HEK293 (cell line): ENCODE measurements at regions not wholly inside any gene's neighbourhood (a gene's known extent, or its start where the extent isn't known, plus 50 kb on each side); places are given as distances from the start of the nearest gene placed in this dataset.

Experiments
- CTCF ChIA-PET: fragments of 350-600 bp; formaldehyde crosslinking; extraction: SDS; loops from one replicate; lab custom pipeline; 2021; ENCODE audit warnings: antibody characterized with exemption; lab: Yijun Ruan, JAX
- POLR2A ChIA-PET: fragments of 300-600 bp; formaldehyde crosslinking; extraction: SDS; loops from one replicate; lab custom pipeline; 2020; ENCODE audit warnings: antibody characterized with exemption, inconsistent platforms; lab: Yijun Ruan, JAX
- H3K27ac ChIP-seq: fragments of 200-500 bp; sonication (Bioruptor generic); 2 replicates; pipeline ENCODE4 v1.5.1; 2014; ENCODE audit warnings: low read depth, low read length, control low read depth, inconsistent platforms; ENCODE audit errors: extremely low read depth
- H3K36me3 ChIP-seq, 2 experiments: fragments of 200-500 bp in 1 of 2; sonication (Bioruptor generic) in 1 of 2; 1 replicate in 1 of 2; 2 replicates in 1 of 2; pipeline ENCODE4 v1.5.1; 2014 to 2017; ENCODE audit warnings: inconsistent platforms in 2 of 2, low read length in 2 of 2; ENCODE audit not compliant: control insufficient read depth in 2 of 2, insufficient read depth in 1 of 2
- H3K4me1 ChIP-seq: fragments of 200-500 bp; sonication (Bioruptor generic); 2 replicates; pipeline ENCODE4 v1.5.1; 2014; ENCODE audit warnings: mild to moderate bottlenecking, low read length, inconsistent platforms; ENCODE audit not compliant: control insufficient read depth, insufficient read depth
- H3K4me3 ChIP-seq: 2 replicates; pipeline ENCODE4 v1.5.1; 2011; ENCODE audit warnings: low read depth, mild to moderate bottlenecking, control low read depth, low read length, moderate library complexity
- H3K9me3 ChIP-seq: fragments of 200-500 bp; sonication (Bioruptor generic); 2 replicates; pipeline ENCODE4 v1.5.1; 2014; ENCODE audit warnings: low read depth, low read length, inconsistent platforms; ENCODE audit not compliant: control insufficient read depth, insufficient read depth
- INSM2 ChIP-seq: fragments of 450-650 bp; formaldehyde crosslinking; IDR thresholded peaks from 2 replicates; pipeline ENCODE4 v1.5.1; 2016; ENCODE audit warnings: missing biosample characterization, missing genetic modification characterization
- KLF17 ChIP-seq: fragments of 450-650 bp; formaldehyde crosslinking; IDR thresholded peaks from 2 replicates; pipeline ENCODE4 v1.5.1; 2016; ENCODE audit warnings: missing biosample characterization, missing genetic modification characterization
- KLF7 ChIP-seq: fragments of 450-650 bp; formaldehyde crosslinking; IDR thresholded peaks from 2 replicates; pipeline ENCODE4 v1.5.1; 2016; ENCODE audit warnings: missing biosample characterization, missing genetic modification characterization, borderline replicate concordance
- MZF1 ChIP-seq: fragments of 450-650 bp; formaldehyde crosslinking; IDR thresholded peaks from 2 replicates; pipeline ENCODE4 v1.5.1; 2017; ENCODE audit warnings: missing biosample characterization, missing genetic modification characterization, borderline replicate concordance
- OSR2 ChIP-seq: fragments of 450-650 bp; formaldehyde crosslinking; IDR thresholded peaks from 2 replicates; pipeline ENCODE4 v1.5.1; 2016; ENCODE audit warnings: missing biosample characterization, missing genetic modification characterization
- PRDM2 ChIP-seq: fragments of 450-650 bp; formaldehyde crosslinking; IDR thresholded peaks from 2 replicates; pipeline ENCODE4 v1.5.1; 2016; ENCODE audit warnings: missing biosample characterization, missing genetic modification characterization, borderline replicate concordance
- REPIN1 ChIP-seq: fragments of 450-650 bp; formaldehyde crosslinking; IDR thresholded peaks from 2 replicates; pipeline ENCODE4 v1.5.1; 2017; ENCODE audit warnings: missing biosample characterization, missing genetic modification characterization, low read depth
- SP7 ChIP-seq: fragments of 450-650 bp; formaldehyde crosslinking; IDR thresholded peaks from 2 replicates; pipeline ENCODE4 v1.5.1; 2016; ENCODE audit warnings: missing biosample characterization, missing genetic modification characterization
- ZBTB20 ChIP-seq: fragments of 450-650 bp; formaldehyde crosslinking; IDR thresholded peaks from 2 replicates; pipeline ENCODE4 v1.5.1; 2016; ENCODE audit warnings: missing biosample characterization, missing genetic modification characterization
- ZFP3 ChIP-seq: fragments of 450-650 bp; formaldehyde crosslinking; IDR thresholded peaks from 2 replicates; pipeline ENCODE4 v1.5.1; 2016; ENCODE audit warnings: low read depth, missing biosample characterization, missing genetic modification characterization
- ZNF138 ChIP-seq: fragments of 450-650 bp; formaldehyde crosslinking; IDR thresholded peaks from 2 replicates; pipeline ENCODE4 v1.5.1; 2016; ENCODE audit warnings: missing biosample characterization, missing genetic modification characterization, borderline replicate concordance
- ZNF146 ChIP-seq: fragments of 450-650 bp; formaldehyde crosslinking; IDR thresholded peaks from 2 replicates; pipeline ENCODE4 v1.5.1; 2016; ENCODE audit warnings: missing biosample characterization, missing genetic modification characterization
- ZNF157 ChIP-seq: fragments of 450-650 bp; formaldehyde crosslinking; IDR thresholded peaks from 2 replicates; pipeline ENCODE4 v1.5.1; 2016; ENCODE audit warnings: missing biosample characterization, missing genetic modification characterization
- ZNF169 ChIP-seq: fragments of 450-650 bp; formaldehyde crosslinking; IDR thresholded peaks from 2 replicates; pipeline ENCODE4 v1.5.1; 2016; ENCODE audit warnings: missing biosample characterization, missing genetic modification characterization
- ZNF266 ChIP-seq: fragments of 450-650 bp; formaldehyde crosslinking; IDR thresholded peaks from 2 replicates; pipeline ENCODE4 v1.5.1; 2016; ENCODE audit warnings: missing biosample characterization, missing genetic modification characterization, low read depth
- ZNF274 ChIP-seq, 2 experiments: fragments of 200-500 bp in 1 of 2; fragments of 450-650 bp in 1 of 2; sonication (Bioruptor generic) in 1 of 2; formaldehyde crosslinking in 1 of 2; IDR thresholded peaks; 2 replicates each; pipeline versions ENCODE4 v1.5.1 to v1.6.1; 2014 to 2016; ENCODE audit warnings: borderline replicate concordance in 1 of 2, inconsistent platforms in 1 of 2, low read length in 1 of 2, missing biosample characterization in 1 of 2, missing genetic modification characterization in 1 of 2
- ZNF324 ChIP-seq: fragments of 450-650 bp; formaldehyde crosslinking; IDR thresholded peaks from 2 replicates; pipeline ENCODE4 v1.5.1; 2016; ENCODE audit warnings: missing biosample characterization, missing genetic modification characterization
- ZNF350 ChIP-seq: fragments of 450-650 bp; formaldehyde crosslinking; IDR thresholded peaks from 2 replicates; pipeline ENCODE4 v1.5.0; 2017; ENCODE audit warnings: missing biosample characterization, mild to moderate bottlenecking, missing genetic modification characterization
- ZNF394 ChIP-seq: fragments of 450-650 bp; formaldehyde crosslinking; IDR thresholded peaks from 2 replicates; pipeline ENCODE4 v1.5.1; 2016; ENCODE audit warnings: missing biosample characterization, missing genetic modification characterization, mild to moderate bottlenecking, moderate library complexity, borderline replicate concordance
- ZNF473 ChIP-seq: fragments of 450-650 bp; formaldehyde crosslinking; IDR thresholded peaks from 2 replicates; pipeline ENCODE4 v1.5.1; 2017; ENCODE audit warnings: missing biosample characterization, missing genetic modification characterization
- ZNF488 ChIP-seq: fragments of 450-650 bp; formaldehyde crosslinking; IDR thresholded peaks from 2 replicates; pipeline ENCODE4 v1.5.1; 2016; ENCODE audit warnings: missing biosample characterization, missing genetic modification characterization
- ZNF558 ChIP-seq: fragments of 450-650 bp; formaldehyde crosslinking; IDR thresholded peaks from 2 replicates; pipeline ENCODE4 v1.5.1; 2016; ENCODE audit warnings: missing biosample characterization, missing genetic modification characterization
- ZNF560 ChIP-seq: fragments of 450-650 bp; formaldehyde crosslinking; IDR thresholded peaks from 2 replicates; pipeline ENCODE4 v1.5.1; 2017; ENCODE audit warnings: missing biosample characterization, missing genetic modification characterization, borderline replicate concordance
- ZNF600 ChIP-seq: fragments of 450-650 bp; formaldehyde crosslinking; IDR thresholded peaks from 2 replicates; pipeline ENCODE4 v1.5.1; 2016; ENCODE audit warnings: missing biosample characterization, missing genetic modification characterization
- ZNF791 ChIP-seq: fragments of 450-650 bp; formaldehyde crosslinking; IDR thresholded peaks from 2 replicates; pipeline ENCODE4 v1.5.1; 2016; ENCODE audit warnings: missing biosample characterization, missing genetic modification characterization
- ZSCAN30 ChIP-seq: fragments of 450-650 bp; IDR thresholded peaks from 2 replicates; pipeline ENCODE4 v1.5.1; 2018; ENCODE audit warnings: missing biosample characterization, mild to moderate bottlenecking, missing genetic modification characterization, moderate library complexity

- ChIA-PET POLR2A (no interaction called here), CTCF (interaction anchor here (1.5 kb wide), 1 partner anchor 531 kb away, joined by 4 read pairs; no protein-coding TSS in a partner anchor)
- Histone ChIP-seq H3K36me3 (no peaks in the 10 kb centered on the region), H3K9me3 (no peaks in the 10 kb centered on the region), H3K4me1 (no peaks in the 10 kb centered on the region), H3K27ac (no peak overlapping the region)
- no peak for TF ChIP-seq ZBTB20 (tag by site-specific recombination)
- TF ChIP-seq ZNF558 (tag by site-specific recombination), result no peak
- no peak for TF ChIP-seq OSR2 (tag by site-specific recombination)
- no peak for TF ChIP-seq MZF1
- no peak for TF ChIP-seq ZNF560 (tag by site-specific recombination)
- no peak for TF ChIP-seq ZNF488
- no peak for TF ChIP-seq INSM2 (tag by site-specific recombination)
- TF ChIP-seq ZNF146 (tag by site-specific recombination), result no peak
- TF ChIP-seq ZNF274 (IDR thresholded peaks at IDR 0.05; ENCODE audit: low read length), result no peak
- TF ChIP-seq ZNF274 (tag by site-specific recombination; IDR thresholded peaks at IDR 0.05; ENCODE audit: borderline replicate concordance), result no peak
- no peak for TF ChIP-seq ZNF350 (tag by site-specific recombination)
- no peak for TF ChIP-seq ZNF324 (tag by site-specific recombination)
- no peak for TF ChIP-seq PRDM2 (tag by site-specific recombination)
- TF ChIP-seq, all 188 proteins: peak for 0
- no peak overlapping the region for H3K4me3 ChIP-seq
Measured at GRCh38 chr6:163701762-163702161, 287.2 kb downstream of the QKI start.

- no peaks in the 10 kb centered on the region for H3K4me1 ChIP-seq
- H3K4me3 ChIP-seq, result no peak overlapping the region
- no peaks in the 10 kb centered on the region for H3K36me3 ChIP-seq
- POLR2A ChIA-PET, result no interaction called here
- no peaks in the 10 kb centered on the region for H3K9me3 ChIP-seq
- CTCF ChIA-PET, result no interaction called here
- H3K27ac ChIP-seq, result no peak overlapping the region
- TF ChIP-seq ZNF350 (tag by site-specific recombination) (no peak), ZNF488 (no peak), ZNF266 (tag by site-specific recombination) (no peak), ZNF138 (no peak), ZNF169 (tag by site-specific recombination) (no peak), ZSCAN30 (tag by site-specific recombination) (no peak), KLF7 (tag by site-specific recombination) (no peak), ZNF157 (tag by site-specific recombination) (no peak), ZNF473 (tag by site-specific recombination) (no peak), REPIN1 (tag by site-specific recombination) (no peak), ZFP3 (tag by site-specific recombination) (no peak), ZNF394 (no peak), ZNF791 (tag by site-specific recombination) (no peak), SP7 (tag by site-specific recombination) (no peak), KLF17 (no peak), ZNF600 (tag by site-specific recombination) (no peak)
Measured at GRCh38 chr6:163698086-163698485, 283.6 kb downstream of the QKI start.
